Stimulated activated CD4-positive, alpha-beta T cell treated with anti-CD3 and anti-CD28 coated beads, Interleukin-2, amount 100 ng/mL, for 24 hours (primary cell): ENCODE measurements at regions not wholly inside any gene's neighbourhood (a gene's known extent, or its start where the extent isn't known, plus 50 kb on each side); places are given as distances from the start of the nearest gene placed in this dataset.

Experiments used
- DNase-seq, 2 donors: peaks; one replicate each; pipeline ENCODE4 v3.0.0-alpha.2; 2020

- DNase-seq: no peak
Observed at GRCh38 chr12:113684053-113684907, 212.6 kb upstream of the LHX5 start.

DNA sequence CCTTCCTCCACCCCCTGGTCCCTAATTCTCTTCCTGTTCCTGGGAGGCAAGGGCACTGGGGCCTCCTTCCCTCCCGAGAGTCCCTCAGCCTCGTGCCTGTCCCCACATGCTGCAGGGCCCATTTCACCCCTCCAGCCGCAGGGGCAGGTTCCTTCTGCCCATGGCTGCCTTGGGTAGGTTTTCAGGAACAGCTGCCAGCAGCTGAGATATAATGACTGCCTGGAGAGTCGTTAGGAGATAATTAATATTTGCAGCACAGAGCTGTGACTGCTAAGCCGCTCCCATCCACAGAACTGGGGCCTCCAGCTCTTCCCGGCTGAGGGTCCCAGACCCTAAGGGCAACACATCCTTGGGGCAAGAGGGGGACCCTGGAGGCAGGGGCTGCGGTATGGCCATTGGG, 211.9 kb upstream of the LHX5 start:
- DNase-seq: no peak

DNA sequence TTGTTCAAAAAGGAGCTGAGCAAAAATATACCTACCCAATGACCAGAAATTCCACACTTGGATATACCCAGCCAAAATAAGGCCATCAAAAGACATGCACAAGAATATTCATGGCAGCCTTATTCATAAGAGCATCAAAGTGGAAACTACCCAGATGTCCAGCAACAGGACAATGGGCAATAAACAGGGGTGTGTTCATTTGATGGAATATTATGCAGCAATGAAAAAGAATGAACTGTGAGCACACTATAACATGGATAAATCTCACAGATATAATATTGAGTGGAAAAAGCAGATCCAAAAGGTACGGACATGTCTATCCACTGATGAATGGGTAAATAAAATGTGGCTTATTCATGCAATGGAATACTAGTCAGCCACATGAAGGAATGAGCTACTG, 209.2 kb upstream of the LHX5 start:
- no peak for DNase-seq

DNA sequence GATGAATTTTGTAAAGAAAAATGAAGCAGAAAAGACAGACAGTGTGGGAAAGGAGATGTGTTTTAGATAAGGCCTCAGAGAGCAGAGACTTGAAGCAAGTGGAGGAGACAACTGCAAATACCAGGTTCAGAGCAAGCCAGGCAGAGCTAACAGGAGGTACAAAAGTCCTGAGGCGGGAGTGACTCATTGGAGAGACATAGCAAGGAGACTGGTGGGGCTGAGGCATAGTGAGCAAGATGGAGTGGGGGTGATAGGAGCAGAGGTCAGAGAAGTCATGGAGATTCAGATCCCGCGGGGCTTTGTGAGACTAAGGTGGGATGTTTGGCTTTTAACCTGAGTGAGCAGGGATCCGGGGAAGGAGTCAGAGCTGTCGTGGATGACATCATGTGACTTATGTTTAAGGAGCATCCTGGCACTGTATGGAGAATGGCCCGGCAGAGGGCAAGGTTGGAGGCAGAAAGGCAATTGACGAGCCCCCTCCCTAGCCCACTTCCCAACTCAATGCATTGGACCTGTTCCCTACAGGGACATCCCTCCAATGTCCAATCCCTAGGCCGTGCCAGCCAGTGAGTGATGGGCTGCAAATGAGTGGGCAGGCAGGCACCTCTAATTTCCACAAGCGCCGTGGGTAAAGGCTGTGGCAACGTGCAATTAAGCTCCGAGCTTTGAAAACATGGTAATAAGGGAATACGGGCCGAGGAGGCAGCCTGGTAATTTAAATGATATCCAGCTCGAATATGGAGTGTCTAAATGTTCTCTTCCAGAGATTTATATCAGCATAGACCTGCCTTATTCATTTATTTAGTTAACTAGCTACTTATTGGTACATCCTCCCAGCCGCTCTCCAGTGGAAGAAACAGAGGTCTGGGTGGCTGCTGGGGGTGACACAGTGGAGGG, 206.8 kb upstream of the LHX5 start:
- no peak for DNase-seq

GRCh38 chr12:113676547-113676946, 204.9 kb upstream of the LHX5 start:
- no peak for DNase-seq

DNA sequence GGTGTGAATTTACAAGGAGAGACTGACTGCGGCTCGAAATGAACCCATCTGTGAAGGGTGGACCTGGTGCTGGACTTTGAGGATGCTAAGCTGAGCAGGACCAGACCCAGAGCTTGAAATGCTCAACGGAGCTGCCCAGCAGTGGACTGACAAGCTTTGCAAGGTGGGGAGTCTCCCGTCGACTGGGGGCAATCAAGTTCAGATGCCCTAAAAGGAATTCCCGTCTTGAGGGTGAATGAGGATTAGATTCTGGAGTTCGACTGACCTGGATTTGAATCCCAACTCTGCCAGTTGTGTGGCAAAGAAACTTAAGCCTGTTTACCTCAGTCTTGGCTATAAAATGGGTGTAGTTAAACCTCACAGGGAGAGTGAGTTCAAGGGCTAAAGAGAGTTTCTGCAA, 204.4 kb upstream of the LHX5 start:
- DNase-seq: no peak

GRCh38 chr12:113674996-113675395, 203.3 kb upstream of the LHX5 start:
- DNase-seq: no peak

DNA sequence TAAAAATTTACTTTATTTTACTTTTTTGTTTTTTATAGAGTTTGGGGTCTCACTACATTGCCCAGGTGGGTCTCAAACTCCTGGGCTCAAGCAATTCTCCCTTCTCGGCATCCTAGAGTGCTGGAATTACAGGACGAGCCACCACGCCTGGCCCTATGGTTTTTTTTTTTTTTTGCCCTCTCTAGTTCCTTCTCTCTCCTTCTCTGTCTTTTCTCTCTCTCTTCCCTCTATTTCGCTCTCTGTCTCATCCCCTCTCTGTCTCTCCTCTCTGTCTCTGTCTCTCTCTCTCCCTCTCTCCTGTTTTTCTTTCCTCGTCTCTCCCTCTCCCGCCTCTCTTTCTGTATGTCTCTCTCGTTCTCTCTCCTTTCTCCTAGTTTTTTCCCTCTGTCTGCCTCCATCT, 202.6 kb upstream of the LHX5 start:
- no peak for DNase-seq

GRCh38 chr12:113673458-113674238, 202.0 kb upstream of the LHX5 start:
- DNase-seq: no peak

DNA sequence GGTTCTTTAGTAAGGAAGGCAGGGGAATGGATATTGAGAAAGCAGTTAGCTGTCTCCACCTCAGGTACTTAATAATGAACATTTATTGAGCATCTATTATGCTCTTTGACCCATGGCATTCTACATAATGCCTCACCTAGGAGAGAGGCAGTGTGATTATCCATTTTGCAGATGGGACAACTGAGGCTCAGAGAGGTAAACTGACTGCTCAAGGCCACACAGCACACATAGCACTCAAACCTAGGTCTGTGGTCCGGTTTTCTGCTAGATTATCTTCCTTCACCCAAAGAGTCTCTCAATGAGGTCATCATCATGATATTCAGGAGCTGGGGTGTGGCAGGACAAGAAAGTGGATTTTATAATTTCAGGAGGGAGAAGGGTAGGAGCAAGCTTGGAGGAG, 199.1 kb upstream of the LHX5 start:
- no peak for DNase-seq

- DNase-seq: no peak
Observed at GRCh38 chr12:113667676-113668356, 196.1 kb upstream of the LHX5 start.

DNA sequence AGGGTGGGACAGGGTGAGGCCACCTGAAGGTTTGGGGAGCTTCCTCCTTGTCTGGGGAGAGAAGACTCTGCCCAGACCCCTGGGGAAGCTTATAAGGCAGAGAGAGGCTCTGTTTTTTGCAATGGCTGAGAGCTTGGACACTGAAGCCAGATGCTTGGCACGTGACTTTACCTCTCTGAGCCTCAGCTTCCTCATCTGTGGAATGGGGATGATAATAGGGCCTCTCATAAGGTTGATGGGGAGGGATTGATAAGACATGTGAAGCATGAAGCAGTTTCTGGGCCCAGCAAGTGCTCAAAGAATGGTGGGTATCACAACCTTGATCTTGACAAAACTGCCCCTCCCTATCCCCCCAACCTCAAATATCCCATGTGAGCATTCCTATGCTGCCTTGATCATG, 195.4 kb upstream of the LHX5 start:
- DNase-seq: no peak

DNA sequence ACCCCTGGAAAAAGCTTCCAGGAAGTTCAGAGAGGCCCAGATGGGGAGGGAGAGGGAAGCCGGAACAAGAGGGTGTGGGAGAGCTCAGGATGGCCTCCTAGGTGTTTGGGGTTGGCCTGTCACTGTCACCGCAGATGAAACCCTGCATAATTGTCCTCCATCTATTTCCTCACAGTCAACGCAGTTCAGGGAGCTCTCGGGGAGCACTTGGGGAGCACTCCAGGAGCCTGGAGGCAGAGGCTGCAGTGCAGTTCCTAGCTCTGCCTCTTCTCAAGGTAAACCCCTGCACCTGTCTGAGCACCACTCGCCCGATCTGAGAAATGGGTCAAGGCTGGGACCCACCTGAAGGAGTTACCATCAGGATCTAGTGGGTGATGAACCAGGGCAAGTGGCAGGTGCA, 194.6 kb upstream of the LHX5 start:
- no peak for DNase-seq

DNA sequence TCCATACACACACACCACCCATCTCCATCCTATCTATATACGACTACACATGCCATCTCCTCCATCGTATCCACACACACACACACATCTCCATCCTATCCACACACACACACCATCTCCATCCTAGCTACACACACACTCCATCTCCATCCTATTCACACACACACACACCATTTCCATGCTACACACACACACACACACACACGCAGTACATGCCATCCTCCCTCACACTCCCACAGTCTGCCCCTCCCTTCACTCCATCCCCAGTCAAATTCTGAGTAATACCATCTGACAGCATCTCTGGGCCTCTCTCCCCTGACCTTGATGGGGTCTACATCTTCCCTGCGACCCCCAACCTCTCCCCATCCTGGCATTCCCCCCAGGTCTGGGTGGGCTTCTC, 193.8 kb upstream of the LHX5 start:
- DNase-seq: no peak

DNA sequence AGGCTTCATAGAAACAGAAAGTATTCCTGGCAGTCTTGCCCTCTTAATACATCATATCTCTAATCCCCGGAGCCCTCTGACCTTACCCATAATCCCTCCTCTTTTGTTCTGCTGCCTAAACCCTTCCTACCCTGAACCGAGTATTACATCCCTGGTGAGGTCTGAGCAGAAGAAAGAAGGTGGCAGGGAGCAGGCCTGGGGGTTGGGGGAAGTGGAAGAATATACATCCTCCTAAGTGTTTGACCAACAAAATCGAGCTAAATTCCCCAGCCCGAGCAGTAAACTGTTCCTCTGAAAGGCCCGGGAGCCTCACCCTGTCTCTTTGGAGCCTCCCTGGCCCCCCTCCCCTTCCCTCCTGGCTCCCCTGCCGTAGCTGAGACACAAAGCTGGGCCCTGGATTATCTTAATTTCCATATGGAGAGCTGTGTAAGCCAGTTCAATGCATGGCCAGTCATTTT, 192.6 kb upstream of the LHX5 start:
- no peak for DNase-seq

- no peak for DNase-seq
Observed at GRCh38 chr12:113663396-113663795, 191.7 kb upstream of the LHX5 start.

GRCh38 chr12:113660936-113661335, 189.3 kb upstream of the LHX5 start:
- no peak for DNase-seq

- no peak for DNase-seq
Observed at GRCh38 chr12:113659416-113659815, 187.7 kb upstream of the LHX5 start.

DNA sequence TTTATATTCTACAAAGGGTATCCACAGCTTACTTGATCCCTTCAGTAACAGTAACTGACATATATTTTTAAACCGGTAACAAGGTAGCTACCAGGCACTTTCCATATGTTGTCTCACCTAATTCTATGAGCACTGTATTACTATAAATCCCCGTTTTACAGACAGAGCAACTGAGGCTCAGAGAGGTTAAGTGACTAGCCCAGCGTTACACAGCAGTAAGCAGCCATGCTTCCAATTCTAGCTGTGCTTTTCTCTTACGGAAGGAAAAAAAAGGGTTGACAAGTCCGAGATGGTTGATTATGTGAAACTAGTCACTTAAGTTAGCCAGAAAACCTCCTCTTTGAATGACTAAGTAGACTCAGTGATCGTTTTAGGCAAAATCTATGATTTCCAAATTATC, 187.3 kb upstream of the LHX5 start:
- DNase-seq: no peak

GRCh38 chr12:113658006-113658655, 186.5 kb upstream of the LHX5 start:
- no peak for DNase-seq

DNA sequence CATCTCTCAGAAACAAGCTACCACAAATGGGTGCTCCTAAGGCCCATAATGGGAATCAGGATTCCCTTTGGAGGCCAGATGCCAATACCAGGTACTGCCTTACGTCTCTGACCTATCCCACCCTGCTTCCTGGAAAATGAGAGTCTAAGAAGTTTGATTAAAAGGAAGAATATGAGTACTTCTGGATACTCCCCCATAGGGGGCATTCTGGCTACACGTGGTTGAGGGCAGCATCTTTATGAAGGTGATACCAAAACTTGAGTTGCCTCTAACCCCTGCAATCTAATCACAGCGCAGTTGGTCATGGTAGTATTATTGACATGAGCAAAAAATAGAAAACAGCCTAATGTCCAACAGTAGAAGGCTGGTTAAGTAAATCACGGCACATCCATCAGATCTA, 184.2 kb upstream of the LHX5 start:
- DNase-seq: no peak

- no peak for DNase-seq
Observed at GRCh38 chr12:113655479-113655878, 183.8 kb upstream of the LHX5 start.
